H7 (cell line): ENCODE measurements at regions not wholly inside any gene's neighbourhood (a gene's known extent, or its start where the extent isn't known, plus 50 kb on each side); places are given as distances from the start of the nearest gene placed in this dataset.

Source experiments
- DNase-seq: peaks from one replicate; pipeline ENCODE4 v3.0.0; 2012
- H3K27me3 ChIP-seq: 2 replicates; pipeline ENCODE4 v1.6.0; 2011; ENCODE audit warnings: mild to moderate bottlenecking, low read length; ENCODE audit not compliant: control insufficient read depth, insufficient read depth
- H3K36me3 ChIP-seq: replicated peaks from 2 replicates; pipeline ENCODE4 v1.5.1; 2011; ENCODE audit warnings: low read length; ENCODE audit not compliant: control insufficient read depth, insufficient read depth
- H3K4me3 ChIP-seq: 2 replicates; pipeline ENCODE4 v1.5.1; 2011; ENCODE audit warnings: low read depth, mild to moderate bottlenecking, control low read depth, low read length, moderate library complexity; ENCODE audit not compliant: insufficient read depth

DNA sequence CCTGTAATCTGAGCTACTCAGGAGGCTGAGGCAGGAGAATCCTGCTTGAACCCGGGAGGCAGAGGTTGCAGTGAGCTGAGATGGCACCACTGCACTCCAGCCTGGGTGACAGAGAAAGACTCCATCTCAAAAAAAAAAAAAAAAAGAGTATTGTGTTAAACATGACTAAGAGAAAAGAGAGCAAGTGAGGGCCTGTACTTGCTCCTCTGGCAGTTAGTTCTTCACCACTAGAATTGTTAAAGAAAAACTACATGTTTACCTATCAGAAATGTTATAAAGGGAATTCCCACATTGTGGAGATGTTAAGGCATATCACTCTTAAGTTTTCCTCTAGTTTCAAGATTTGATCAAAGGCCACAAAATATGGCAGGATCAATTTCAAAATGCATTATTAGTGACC is 75.4 kb upstream of the LRATD1 start:
- H3K4me3 ChIP-seq = no peak overlapping the region
- DNase-seq = no peak

DNA sequence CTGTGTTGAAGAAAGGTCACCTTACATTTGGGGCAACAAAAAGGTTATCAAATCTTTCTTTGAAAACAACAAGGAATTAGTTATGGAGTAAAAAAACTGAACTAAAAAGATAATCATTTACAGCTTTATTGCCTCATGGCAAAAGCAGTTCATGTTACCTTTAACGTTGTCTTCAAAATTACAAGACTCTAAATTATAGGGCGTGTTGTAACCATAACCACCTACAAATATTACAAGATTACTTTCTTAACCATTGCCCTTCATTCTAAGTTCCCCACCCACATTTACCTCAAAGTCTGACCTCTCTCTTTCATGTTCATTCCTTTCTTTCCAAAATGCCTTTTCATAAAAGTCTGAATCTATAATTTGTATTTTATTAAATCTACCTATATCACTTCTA is 74.6 kb upstream of the LRATD1 start:
- H3K36me3 ChIP-seq = no peaks in the 10 kb centered on the region
- no peaks in the 10 kb centered on the region for H3K27me3 ChIP-seq
- DNase-seq = no peak
- no peak overlapping the region for H3K4me3 ChIP-seq

More for the DNA sequence above, 75.4 kb upstream of the LRATD1 start:
- Histone ChIP-seq H3K36me3 (no peaks in the 10 kb centered on the region), H3K27me3 (no peaks in the 10 kb centered on the region)

DNA sequence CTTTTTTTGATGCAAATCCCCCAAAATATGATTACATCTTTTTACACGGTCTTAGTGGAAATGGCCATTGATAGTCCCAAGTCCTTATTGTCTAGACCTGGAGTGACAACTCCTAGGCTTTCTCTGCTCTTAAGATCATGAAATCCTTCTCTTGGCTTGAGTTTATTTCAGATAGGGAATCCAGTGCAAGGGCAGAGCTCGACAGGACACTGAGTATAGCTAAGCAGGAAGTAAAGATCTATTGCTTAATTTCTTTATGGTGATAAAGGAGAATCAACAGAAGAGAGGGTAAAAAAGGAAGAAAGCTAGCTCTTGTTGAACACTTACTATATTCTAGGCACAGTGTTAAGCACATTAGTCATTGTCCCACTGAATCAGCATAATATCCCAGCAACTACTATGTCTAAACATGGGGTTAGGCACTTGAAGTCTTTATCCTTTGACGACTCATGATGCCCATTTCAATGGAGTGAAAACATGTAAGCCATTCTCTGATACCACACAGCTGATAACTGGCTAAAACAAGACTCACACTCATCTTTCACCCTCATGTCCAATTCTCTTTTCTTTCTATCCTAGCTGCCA is 74.1 kb upstream of the LRATD1 start:
- Histone ChIP-seq H3K36me3 (no peaks in the 10 kb centered on the region), H3K4me3 (no peak overlapping the region)
- no peak for DNase-seq

DNA sequence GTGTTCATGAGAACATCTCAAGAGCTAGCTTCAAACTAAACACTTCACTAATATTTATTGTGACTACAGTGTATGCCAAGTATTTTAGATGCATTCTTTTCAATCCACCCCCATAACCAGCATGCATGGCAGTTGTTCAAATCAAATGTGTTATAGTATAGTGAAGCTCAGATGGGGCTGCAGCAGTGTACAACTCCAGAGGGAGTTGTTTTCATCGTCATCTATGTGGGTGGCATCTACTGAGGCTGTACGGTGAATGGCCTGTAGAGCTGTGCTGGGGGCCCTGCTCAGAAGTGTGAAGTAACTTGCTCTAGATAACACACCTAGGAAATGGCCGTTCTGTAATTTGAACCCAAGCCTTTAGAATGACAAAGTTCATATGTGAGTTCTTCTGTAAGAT is 71.8 kb upstream of the LRATD1 start:
- Histone ChIP-seq H3K36me3 (no peaks in the 10 kb centered on the region), H3K4me3 (no peak overlapping the region), H3K27me3 (no peaks in the 10 kb centered on the region)
- no peak for DNase-seq

More for the DNA sequence above, 74.1 kb upstream of the LRATD1 start:
- no peaks in the 10 kb centered on the region for H3K27me3 ChIP-seq

DNA sequence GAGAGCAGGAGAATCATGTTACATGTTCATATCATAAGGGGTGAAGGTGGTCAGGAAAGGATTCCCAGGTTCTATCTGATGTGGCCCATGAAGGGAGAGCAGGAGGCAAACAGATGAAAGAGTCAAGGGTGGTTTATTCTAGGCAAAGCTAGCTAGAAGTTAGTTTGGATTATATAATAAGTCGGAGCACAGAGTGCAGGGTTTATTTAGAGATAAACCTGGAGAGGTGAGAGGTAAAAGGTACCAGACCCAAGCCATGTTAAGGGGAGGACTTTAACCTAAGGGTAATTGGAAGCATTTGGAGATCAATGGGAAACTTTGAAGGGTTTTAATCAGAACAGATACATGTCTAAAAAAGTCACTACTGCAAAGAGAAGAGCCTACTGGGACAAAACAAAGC is 69.2 kb upstream of the LRATD1 start:
- DNase-seq = no peak
- H3K4me3 ChIP-seq = no peak overlapping the region
- H3K36me3 ChIP-seq = no peaks in the 10 kb centered on the region
- no peaks in the 10 kb centered on the region for H3K27me3 ChIP-seq

DNA sequence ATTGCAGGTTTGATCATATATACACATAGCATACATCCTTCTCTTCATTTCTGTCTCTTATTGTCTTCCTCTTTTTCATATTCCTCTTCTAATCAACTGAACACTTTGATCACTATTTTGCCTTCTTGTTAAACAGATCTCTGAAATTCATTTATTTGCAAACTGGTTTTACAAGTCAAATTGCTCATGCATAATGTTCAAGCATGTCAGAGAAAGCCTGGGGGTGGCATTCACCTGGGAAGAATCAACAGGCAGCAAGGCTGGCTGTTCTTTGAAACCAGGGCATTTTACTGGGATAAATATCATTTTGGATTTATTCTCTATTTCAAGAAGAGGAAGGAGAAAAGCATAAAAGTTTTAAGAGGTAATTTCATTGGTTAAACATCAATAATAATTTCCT is 66.9 kb upstream of the LRATD1 start:
- no peaks in the 10 kb centered on the region for H3K36me3 ChIP-seq
- H3K4me3 ChIP-seq = no peak overlapping the region
- no peak for DNase-seq
- no peaks in the 10 kb centered on the region for H3K27me3 ChIP-seq

DNA sequence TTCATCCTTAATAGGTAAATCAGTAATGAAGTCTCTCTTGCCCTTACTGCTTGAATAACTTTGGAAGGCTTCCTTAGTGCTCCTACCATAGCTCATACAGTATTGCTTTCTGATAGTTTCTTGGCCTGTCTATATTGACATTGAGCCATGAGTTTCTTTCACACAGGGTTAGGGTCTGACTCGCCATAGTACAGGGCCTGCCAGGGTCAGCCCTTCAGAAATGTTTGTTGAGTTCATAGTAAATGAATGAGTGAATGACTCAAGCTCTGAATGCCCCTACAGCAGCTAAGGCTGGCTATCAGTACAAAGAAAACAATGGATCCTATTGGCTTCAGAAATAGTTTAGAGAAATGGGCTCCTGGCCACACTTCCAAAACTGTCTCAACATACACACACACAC is 65.0 kb upstream of the LRATD1 start:
- DNase-seq = no peak
- Histone ChIP-seq H3K4me3 (no peak overlapping the region), H3K27me3 (no peaks in the 10 kb centered on the region), H3K36me3 (no peaks in the 10 kb centered on the region)

DNA sequence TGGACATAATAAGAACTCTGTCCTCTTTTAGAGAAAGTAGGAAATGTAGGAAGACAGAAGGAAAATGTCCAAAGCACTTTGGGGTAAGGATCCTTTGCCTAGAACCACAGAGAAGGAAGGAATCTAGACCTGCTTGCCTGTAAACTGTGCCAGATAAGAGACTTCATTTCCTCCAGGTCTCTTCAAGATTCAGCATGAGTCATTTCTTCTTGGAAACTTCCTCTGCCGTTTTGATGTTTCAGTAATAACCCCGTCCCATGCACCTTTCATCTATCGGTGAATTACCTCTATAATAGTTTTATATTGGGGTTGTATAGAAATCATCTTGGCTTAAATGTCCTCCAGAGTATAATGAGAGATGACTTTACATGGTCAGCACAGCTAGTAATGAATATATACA is 63.2 kb upstream of the LRATD1 start:
- no peak for DNase-seq
- no peaks in the 10 kb centered on the region for H3K36me3 ChIP-seq
- no peak overlapping the region for H3K4me3 ChIP-seq
- no peaks in the 10 kb centered on the region for H3K27me3 ChIP-seq

DNA sequence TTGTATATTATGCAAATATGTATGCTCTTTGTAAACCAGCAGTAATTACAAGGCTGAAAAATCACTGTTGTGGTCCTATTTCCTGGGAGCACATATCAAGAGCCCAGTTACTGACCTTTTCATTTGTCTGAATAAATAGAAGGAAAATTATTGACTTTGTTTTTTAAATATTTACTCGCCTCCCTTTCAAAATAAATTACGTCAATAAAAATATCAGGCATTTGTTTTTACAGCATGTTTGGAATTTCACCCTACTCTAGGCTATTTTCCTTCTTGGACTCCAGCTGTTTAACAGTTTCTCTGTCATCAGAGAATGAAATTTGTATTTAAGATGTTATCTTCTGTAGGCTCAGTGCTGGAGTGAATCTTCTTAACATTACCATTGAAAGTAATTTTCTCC is 59.9 kb upstream of the LRATD1 start:
- H3K27me3 ChIP-seq = no peaks in the 10 kb centered on the region
- H3K4me3 ChIP-seq = no peak overlapping the region
- H3K36me3 ChIP-seq = no peaks in the 10 kb centered on the region
- DNase-seq = no peak

DNA sequence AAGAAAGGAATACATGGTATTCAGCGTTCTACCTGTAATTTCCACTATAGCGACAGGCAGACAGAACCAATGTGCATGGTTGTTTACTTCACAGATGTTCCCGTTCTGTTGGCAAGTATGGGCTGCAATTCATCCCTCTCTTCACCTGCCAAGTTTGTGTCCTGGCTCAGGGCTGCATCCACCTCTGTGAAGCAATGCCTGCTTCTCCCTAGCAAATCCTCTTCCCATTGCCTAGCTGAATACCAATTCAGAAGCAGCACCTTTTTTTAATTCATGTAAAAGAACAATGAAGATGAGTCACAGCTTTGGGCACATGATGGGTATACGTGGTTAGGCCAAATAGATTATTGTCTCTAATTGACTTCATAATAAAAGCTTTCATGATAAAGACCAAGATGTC is 54.7 kb upstream of the LRATD1 start:
- DNase-seq = no peak
- H3K27me3 ChIP-seq = no peaks in the 10 kb centered on the region
- no peaks in the 10 kb centered on the region for H3K36me3 ChIP-seq
- no peak overlapping the region for H3K4me3 ChIP-seq
